H1 (cell line): ENCODE measurements at regions not wholly inside any gene's neighbourhood (a gene's known extent, or its start where the extent isn't known, plus 50 kb on each side); places are given as distances from the start of the nearest gene placed in this dataset.

Experiments
- BCL11A ChIP-seq, 2 experiments: IDR thresholded peaks; one replicate each; pipeline ENCODE4 v1.6.1; 2011; ENCODE audit warnings: low read depth in 2 of 2, low read length in 2 of 2, mild to moderate bottlenecking in 2 of 2
- CHD7 ChIP-seq: fragments of 300-600 bp; sonication (generic); IDR thresholded peaks from 2 replicates; pipeline ENCODE4 v1.7.1; 2012; ENCODE audit warnings: low read length, moderate library complexity, mild to moderate bottlenecking, inconsistent platforms; ENCODE audit not compliant: insufficient replicate concordance
- CTCF ChIP-seq, 3 experiments: IDR thresholded peaks; 1 replicate in 2 of 3; 2 replicates in 1 of 3; pipeline versions ENCODE4 v1.5.1 to v1.6.1; 2011; ENCODE audit warnings: low read length in 3 of 3, mild to moderate bottlenecking in 3 of 3, inconsistent platforms in 2 of 3, low read depth in 1 of 3, moderate library complexity in 1 of 3; ENCODE audit not compliant: insufficient read depth in 1 of 3; ENCODE audit errors: control extremely low read depth in 1 of 3
- EP300 ChIP-seq, 2 experiments: IDR thresholded peaks; 1 replicate in 1 of 2; 2 replicates in 1 of 2; pipeline ENCODE4 v1.6.1; 2011 to 2012; ENCODE audit warnings: low read depth in 2 of 2, low read length in 2 of 2, mild to moderate bottlenecking in 2 of 2, borderline replicate concordance in 1 of 2, inconsistent platforms in 1 of 2, moderate library complexity in 1 of 2
- EZH2 ChIP-seq: fragments of 200-600 bp; sonication (generic); IDR thresholded peaks from 2 replicates; pipeline ENCODE4 v1.7.1; 2012; ENCODE audit warnings: low read depth, mild to moderate bottlenecking, moderate library complexity, low read length, inconsistent platforms; ENCODE audit not compliant: severe bottlenecking
- GABPA ChIP-seq: IDR thresholded peaks from 2 replicates; pipeline ENCODE4 v1.6.1; 2011; ENCODE audit warnings: mild to moderate bottlenecking, low read length, moderate library complexity, borderline replicate concordance; ENCODE audit not compliant: insufficient read depth
- POLR2AphosphoS5 ChIP-seq: IDR thresholded peaks from 2 replicates; pipeline ENCODE4 v1.6.1; 2011; ENCODE audit warnings: low read depth, low read length
- RAD21 ChIP-seq, 2 experiments: IDR thresholded peaks in 1 of 2; conservative IDR thresholded peaks in 1 of 2; 2 replicates each; pipeline ENCODE4 v1.6.1; 2011; ENCODE audit warnings: low read depth in 2 of 2, low read length in 2 of 2, improper control_type of control experiment in 1 of 2, inconsistent platforms in 1 of 2, mild to moderate bottlenecking in 1 of 2, moderate library complexity in 1 of 2
- RNF2 ChIP-seq: fragments of 200-900, 300-1000 bp; sonication (generic); IDR thresholded peaks from 2 replicates; pipeline ENCODE4 v1.7.1; 2016; ENCODE audit warnings: borderline replicate concordance, low read depth, mild to moderate bottlenecking, antibody characterized with exemption, low read length; ENCODE audit not compliant: poor library complexity, severe bottlenecking; ENCODE audit errors: missing control alignments
- SP2 ChIP-seq: IDR thresholded peaks from 2 replicates; pipeline ENCODE4 v1.6.1; 2012; ENCODE audit warnings: mild to moderate bottlenecking, low read length, inconsistent platforms
- TAF1 ChIP-seq: IDR thresholded peaks from 2 replicates; pipeline ENCODE4 v1.6.1; 2011; ENCODE audit warnings: mild to moderate bottlenecking, low read depth, low read length
- USF2 ChIP-seq: IDR thresholded peaks from 2 replicates; pipeline ENCODE4 v1.6.1; 2011; ENCODE audit warnings: low read length, improper control_type of control experiment

GRCh38 chr2:48072583-48072982, 166.3 kb upstream of the FBXO11 start:
- TF ChIP-seq RAD21 (IDR thresholded peaks at IDR 0.05 in 1 of 2, conservative IDR thresholded peaks at IDR 0.05 in 1 of 2; ENCODE audit: low read depth in 2 of 2, low read length in 2 of 2) (no peak), POLR2AphosphoS5 (no peak), CTCF (IDR thresholded peaks at IDR 0.05; ENCODE audit: control extremely low read depth in 1 of 3, insufficient read depth in 1 of 3, low read depth in 1 of 3, low read length in 3 of 3) (no peak), SP2 (no peak), EP300 (IDR thresholded peaks at IDR 0.05; ENCODE audit: borderline replicate concordance in 1 of 2, low read depth in 2 of 2, low read length in 2 of 2) (no peak), GABPA (no peak), CHD7 (no peak), TAF1 (no peak), USF2 (no peak), RNF2 (no peak), EZH2 (no peak), BCL11A (IDR thresholded peaks at IDR 0.05; ENCODE audit: low read depth in 2 of 2, low read length in 2 of 2) (no peak)
